Neural progenitor cell (in vitro differentiated cells): ENCODE measurements at regions not wholly inside any gene's neighbourhood (a gene's known extent, or its start where the extent isn't known, plus 50 kb on each side); places are given as distances from the start of the nearest gene placed in this dataset.

Source experiments
- DNase-seq: peaks from one replicate; pipeline ENCODE4 v3.0.0-alpha.2; 2016; ENCODE audit warnings: low spot score
- H2AFZ ChIP-seq: fragments of 200-600 bp; sonication (generic); replicated peaks from 2 replicates; pipeline ENCODE4 v1.6.1; 2016; ENCODE audit warnings: antibody characterized with exemption
- H3F3A ChIP-seq: fragments of 200-600 bp; sonication (generic); 2 replicates; pipeline ENCODE4 v1.6.1; 2016; ENCODE audit warnings: antibody characterized with exemption, low read depth
- H3K27ac ChIP-seq: fragments of 200-600 bp; sonication (generic); 2 replicates; pipeline ENCODE4 v1.5.1; 2016; ENCODE audit warnings: mild to moderate bottlenecking
- H3K27me3 ChIP-seq: fragments of 200-600 bp; sonication (generic); 2 replicates; pipeline ENCODE4 v1.6.1; 2016; ENCODE audit warnings: mild to moderate bottlenecking, moderate library complexity
- H3K36me3 ChIP-seq: fragments of 200-600 bp; sonication (generic); 2 replicates; pipeline ENCODE4 v1.5.1; 2016
- H3K4me1 ChIP-seq: fragments of 200-600 bp; sonication (generic); 2 replicates; pipeline ENCODE4 v1.6.1; 2016; ENCODE audit warnings: mixed run types
- H3K4me2 ChIP-seq: fragments of 200-600 bp; sonication (generic); 2 replicates; pipeline ENCODE4 v1.6.1; 2016
- H3K4me3 ChIP-seq: fragments of 200-600 bp; sonication (generic); 2 replicates; pipeline ENCODE4 v1.5.1; 2016
- H3K79me2 ChIP-seq: fragments of 200-600 bp; sonication (generic); 2 replicates; pipeline ENCODE4 v1.6.1; 2016; ENCODE audit warnings: low read depth
- H3K9ac ChIP-seq: fragments of 200-600 bp; sonication (generic); 2 replicates; pipeline ENCODE4 v1.6.1; 2016
- H3K9me3 ChIP-seq: fragments of 200-600 bp; sonication (generic); 2 replicates; pipeline ENCODE4 v1.5.1; 2016; ENCODE audit warnings: low read depth
- H4K20me1 ChIP-seq: fragments of 200-600 bp; sonication (generic); 2 replicates; pipeline ENCODE4 v1.6.1; 2016; ENCODE audit warnings: low read depth
- H3K27ac Mint-ChIP-seq: 3 replicates; pipeline ENCODE4 v1.8.0; 2021; ENCODE audit warnings: mixed read lengths
- H3K27me3 Mint-ChIP-seq: 2 replicates; pipeline ENCODE4 v1.8.0; 2022; ENCODE audit warnings: low read depth, mild to moderate bottlenecking, inconsistent platforms, moderate library complexity, mixed read lengths; ENCODE audit not compliant: insufficient read depth
- H3K36me3 Mint-ChIP-seq: 3 replicates; pipeline ENCODE4 v1.8.0; 2021; ENCODE audit warnings: mixed read lengths
- H3K4me1 Mint-ChIP-seq: 3 replicates; pipeline ENCODE4 v1.8.0; 2021; ENCODE audit warnings: mixed read lengths
- H3K4me3 Mint-ChIP-seq: 3 replicates; pipeline ENCODE4 v1.8.0; 2021; ENCODE audit warnings: mild to moderate bottlenecking, moderate library complexity, mixed read lengths
- H3K9me3 Mint-ChIP-seq: 3 replicates; pipeline ENCODE4 v1.8.0; 2020; ENCODE audit warnings: mixed read lengths
- CTCF ChIP-seq: fragments of 200-600 bp; sonication (generic); IDR thresholded peaks from 2 replicates; pipeline ENCODE4 v1.5.1; 2017; ENCODE audit warnings: antibody characterized with exemption, mild to moderate bottlenecking
- EZH2 ChIP-seq: fragments of 200-600 bp; sonication (generic); IDR thresholded peaks from 2 replicates; pipeline ENCODE4 v1.6.1; 2017; ENCODE audit warnings: antibody characterized with exemption, mild to moderate bottlenecking, moderate library complexity
- EZH2phosphoT487 ChIP-seq: fragments of 200-600 bp; sonication (generic); IDR thresholded peaks from 2 replicates; pipeline ENCODE4 v1.6.1; 2017; ENCODE audit warnings: antibody characterized with exemption

GRCh38 chr4:26028133-26028792 is 114.2 kb downstream of the SMIM20 start:
- H3F3A ChIP-seq, result peaks cover 10% of the 10 kb centered on the region
- H3K4me1 ChIP-seq, result peaks cover 8% of the 10 kb centered on the region
- no peak overlapping the region for H3K4me3 Mint-ChIP-seq
- no peak overlapping the region for H3K4me3 ChIP-seq
- H3K9me3 Mint-ChIP-seq, result no peaks in the 10 kb centered on the region
- no peaks in the 10 kb centered on the region for H3K36me3 ChIP-seq
- no peaks in the 10 kb centered on the region for H3K36me3 Mint-ChIP-seq
- peak overlapping the region; percentile 50 for H3K4me2 ChIP-seq
- no peak overlapping the region for H3K27ac Mint-ChIP-seq
- H3K79me2 ChIP-seq, result no peaks in the 10 kb centered on the region
- H3K9ac ChIP-seq, result no peak overlapping the region
- no peak overlapping the region for H3K27ac ChIP-seq
- no peak for TF ChIP-seq CTCF
- TF ChIP-seq EZH2, result no peak
- TF ChIP-seq EZH2phosphoT487, result no peak
- peaks cover 2% of the 10 kb centered on the region for H3K27me3 Mint-ChIP-seq
- H3K9me3 ChIP-seq, result no peaks in the 10 kb centered on the region
- peaks cover 35% of the 10 kb centered on the region for H3K27me3 ChIP-seq
- peaks cover 11% of the 10 kb centered on the region for H3K4me1 Mint-ChIP-seq
- no peak for DNase-seq
- H2AFZ ChIP-seq, result peak overlapping the region; percentile 54
- no peaks in the 10 kb centered on the region for H4K20me1 ChIP-seq

- Mint-ChIP-seq H3K9me3 (no peaks in the 10 kb centered on the region), H3K4me1 (peaks cover 11% of the 10 kb centered on the region), H3K4me3 (no peak overlapping the region), H3K27ac (no peak overlapping the region), H3K27me3 (peaks cover 2% of the 10 kb centered on the region), H3K36me3 (no peaks in the 10 kb centered on the region)
- DNase-seq, result peak; percentile 91
- Histone ChIP-seq H3F3A (peaks cover 10% of the 10 kb centered on the region), H3K9ac (no peak overlapping the region), H3K27me3 (peaks cover 35% of the 10 kb centered on the region), H3K9me3 (no peaks in the 10 kb centered on the region), H3K4me3 (peak overlapping the region; percentile 22), H3K4me1 (peaks cover 8% of the 10 kb centered on the region), H2AFZ (peak overlapping the region; percentile 54), H3K79me2 (no peaks in the 10 kb centered on the region), H3K4me2 (peak overlapping the region; percentile 50), H3K27ac (no peak overlapping the region), H4K20me1 (no peaks in the 10 kb centered on the region), H3K36me3 (no peaks in the 10 kb centered on the region)
- TF ChIP-seq EZH2phosphoT487 (no peak), CTCF (peak; percentile 74)
These were observed 115.0 kb downstream of the SMIM20 start for GRCh38 chr4:26028793-26029567.

GRCh38 chr4:26029568-26030131 is 115.6 kb downstream of the SMIM20 start:
- Mint-ChIP-seq H3K9me3 (no peaks in the 10 kb centered on the region), H3K4me1 (peaks cover 11% of the 10 kb centered on the region), H3K27me3 (peaks cover 2% of the 10 kb centered on the region), H3K27ac (no peak overlapping the region), H3K4me3 (no peak overlapping the region), H3K36me3 (no peaks in the 10 kb centered on the region)
- Histone ChIP-seq H3K27me3 (peaks cover 35% of the 10 kb centered on the region), H3K4me1 (peaks cover 8% of the 10 kb centered on the region), H3K27ac (no peak overlapping the region), H3K4me2 (peak overlapping the region; percentile 40), H3K79me2 (no peaks in the 10 kb centered on the region), H3K4me3 (no peak overlapping the region), H2AFZ (peak overlapping the region; percentile 51), H3K9ac (no peak overlapping the region), H3K36me3 (no peaks in the 10 kb centered on the region), H3F3A (peaks cover 10% of the 10 kb centered on the region), H3K9me3 (no peaks in the 10 kb centered on the region), H4K20me1 (no peaks in the 10 kb centered on the region)
- peak; percentile 11 for DNase-seq
- TF ChIP-seq EZH2phosphoT487 (no peak), CTCF (no peak), EZH2 (no peak)
